Daoy (cell line): ENCODE measurements at regions not wholly inside any gene's neighbourhood (a gene's known extent, or its start where the extent isn't known, plus 50 kb on each side); places are given as distances from the start of the nearest gene placed in this dataset.
"Not testable (repeated sequence)": the region's sequence is repeated elsewhere in the genome, so short reads cannot be mapped to it uniquely, and the experiment has no call there.

Experiments used
- DNase-seq: peaks from one replicate; pipeline ENCODE4 v3.0.0-alpha.2; 2015; ENCODE audit warnings: low read depth

DNA sequence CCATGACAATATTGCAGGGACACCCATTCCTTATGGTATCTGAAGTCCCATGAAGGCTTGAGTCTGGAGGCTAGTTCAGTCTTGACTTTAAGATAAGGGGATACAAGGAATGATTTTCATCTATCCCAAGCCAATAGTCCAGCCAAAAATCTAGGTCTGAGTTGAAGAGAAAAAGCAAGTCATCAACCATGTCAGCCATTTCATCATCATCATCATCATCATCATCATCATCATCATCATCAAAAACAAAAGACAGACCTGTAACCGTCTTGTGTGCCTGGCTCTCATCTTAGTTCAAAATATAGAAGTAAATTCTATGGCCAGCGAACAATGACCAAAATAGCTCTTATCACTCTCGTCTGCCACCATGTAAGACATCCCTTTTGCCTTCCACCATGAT lies 59.5 kb upstream of the FAM90A26 start:
- not testable (repeated sequence) for DNase-seq

- not testable (repeated sequence) for DNase-seq
Measured at GRCh38 chr4:9103148-9103524, 67.1 kb upstream of the FAM90A26 start.

DNA sequence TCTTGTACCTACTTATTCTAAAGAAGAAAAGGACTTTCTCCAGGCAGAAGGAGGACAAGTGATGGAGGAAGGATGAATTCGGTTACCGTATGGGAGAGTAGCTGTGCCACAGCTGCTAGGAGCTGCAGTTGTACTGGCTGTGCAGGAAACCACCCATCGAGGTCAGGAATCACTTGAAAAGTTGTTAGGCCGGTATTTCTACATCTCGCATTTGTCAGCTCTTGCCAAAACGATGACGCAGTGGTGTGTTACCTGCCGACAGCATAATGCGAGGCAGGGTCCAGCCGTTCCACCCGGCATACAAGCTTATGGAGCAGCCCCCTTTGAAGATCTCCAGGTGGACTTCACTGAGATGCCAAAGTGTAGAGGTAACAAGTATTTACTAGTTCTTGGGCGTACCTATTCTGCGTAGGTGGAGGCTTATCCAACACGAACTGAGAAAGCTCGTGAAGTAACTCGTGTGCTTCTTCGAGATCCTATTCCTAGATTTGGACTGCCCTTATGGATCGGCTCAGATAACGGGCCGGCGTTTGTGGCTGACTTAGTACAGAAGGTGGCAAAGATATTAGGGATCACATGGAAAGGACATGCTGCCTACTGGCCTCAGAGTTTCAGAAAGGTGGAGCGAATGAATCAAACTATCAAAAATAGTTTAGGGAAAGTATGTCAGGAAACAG lies 67.6 kb upstream of the FAM90A26 start:
- DNase-seq = not testable (repeated sequence)

GRCh38 chr4:9096330-9096729 lies 73.9 kb upstream of the FAM90A26 start:
- not testable (repeated sequence) for DNase-seq

DNA sequence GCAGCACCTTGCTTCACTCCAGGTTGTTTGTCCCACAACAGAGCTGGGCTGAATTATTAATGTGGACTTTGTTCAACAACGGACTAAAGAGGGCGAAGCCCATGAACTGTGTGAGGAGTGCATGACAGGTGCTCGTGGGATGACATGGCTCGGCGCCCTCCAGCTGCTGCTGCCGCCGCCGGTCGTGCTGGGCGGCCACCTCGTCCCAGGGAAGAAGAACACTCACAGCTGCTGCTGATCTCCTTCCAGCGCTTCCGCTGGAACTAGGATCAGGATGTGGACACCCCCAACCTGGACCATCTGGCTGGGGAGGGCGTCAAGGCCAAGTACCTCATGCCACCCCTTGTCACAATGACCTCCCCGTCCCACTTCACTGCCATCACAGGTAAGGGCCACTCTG lies 91.4 kb upstream of the FAM90A26 start:
- DNase-seq = not testable (repeated sequence)

- DNase-seq = not testable (repeated sequence)
Measured at GRCh38 chr4:9076974-9077373, 93.2 kb upstream of the FAM90A26 start.

- DNase-seq = not testable (repeated sequence)
Measured at GRCh38 chr4:9076486-9076885, 93.7 kb upstream of the FAM90A26 start.

- DNase-seq = not testable (repeated sequence)
Measured at GRCh38 chr4:9073371-9073770, 96.8 kb upstream of the FAM90A26 start.

- DNase-seq = not testable (repeated sequence)
Measured at GRCh38 chr4:9072521-9073220, 97.5 kb upstream of the FAM90A26 start.

DNA sequence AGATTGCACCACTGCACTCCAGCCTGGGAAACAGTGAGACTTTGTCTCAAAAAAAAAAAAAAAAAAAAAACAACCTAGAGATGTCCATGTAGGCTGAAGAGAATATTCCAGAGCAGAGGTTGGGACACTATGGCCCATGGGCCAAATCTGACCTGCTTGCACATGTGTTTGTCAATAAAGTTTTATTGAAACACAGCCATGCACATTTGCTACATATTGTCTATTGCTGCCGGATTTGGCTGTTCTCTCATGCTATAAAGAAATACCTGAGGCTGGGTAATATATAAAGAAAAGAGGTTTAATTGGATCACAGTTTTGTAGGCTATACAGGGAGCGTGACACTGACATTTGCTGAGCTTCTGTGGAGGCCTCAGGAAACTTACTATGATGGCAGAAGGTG lies 102.3 kb upstream of the FAM90A26 start:
- DNase-seq = not testable (repeated sequence)

- DNase-seq = not testable (repeated sequence)
Measured at GRCh38 chr4:9063612-9064011, 106.6 kb upstream of the FAM90A26 start.

DNA sequence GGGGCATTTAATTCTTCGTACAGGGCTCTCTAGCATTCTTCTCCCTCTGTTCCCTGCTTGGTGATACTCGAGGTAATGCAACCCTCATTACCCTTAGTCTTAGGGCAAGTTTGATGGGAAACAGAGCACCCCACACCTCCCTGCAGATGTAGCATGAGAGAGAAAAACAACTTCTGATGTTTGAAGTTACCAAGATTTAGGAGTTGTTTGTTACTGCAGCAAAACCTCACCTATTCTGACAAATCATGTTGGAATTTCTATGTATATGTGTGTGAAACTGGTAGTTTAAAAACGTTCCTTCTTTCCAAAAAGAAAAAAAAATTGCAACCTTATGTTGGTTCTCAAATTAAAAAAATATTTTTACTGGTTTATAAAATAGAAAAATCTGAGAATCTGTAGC lies 145.3 kb upstream of the FAM90A26 start:
- not testable (repeated sequence) for DNase-seq

DNA sequence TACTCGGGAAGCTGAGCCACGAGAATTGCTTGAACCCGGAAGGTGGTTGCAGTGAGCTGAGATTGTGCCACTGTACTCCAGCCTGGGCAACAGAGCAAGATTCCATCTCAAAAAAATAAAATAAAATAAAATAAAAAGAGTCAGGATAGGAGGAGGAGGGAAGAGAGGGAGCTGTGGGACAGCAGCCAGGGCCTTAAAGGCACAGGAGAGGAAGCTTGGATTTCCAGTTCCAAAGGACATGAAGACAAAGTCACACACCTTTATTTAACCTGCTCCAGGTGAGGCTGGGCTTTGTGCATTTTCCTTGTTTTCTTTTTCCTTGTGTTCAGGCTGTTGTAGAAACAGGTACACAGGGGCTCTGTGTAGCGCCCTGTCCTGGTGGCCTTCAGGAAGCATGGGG lies 138.2 kb upstream of the HMX1 start:
- DNase-seq = not testable (repeated sequence)

DNA sequence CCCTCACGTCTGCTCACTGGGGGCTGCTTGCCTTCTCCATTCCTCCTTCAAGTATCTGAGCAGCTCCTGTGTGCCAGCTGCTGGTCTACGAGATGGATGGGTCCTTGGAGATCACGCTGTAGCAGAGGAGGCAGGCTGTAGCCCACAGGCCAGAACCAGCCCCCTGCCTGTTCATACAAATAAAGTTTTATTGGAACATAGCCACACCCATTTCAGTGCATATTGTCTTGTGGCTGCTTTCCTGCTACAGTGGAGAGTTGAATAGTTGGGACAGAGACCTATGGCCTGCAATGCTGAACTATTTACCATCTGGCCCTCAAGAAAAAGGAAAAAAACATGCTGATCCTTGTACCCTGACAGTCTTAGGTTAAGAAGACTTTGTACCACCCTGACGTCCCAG lies 136.8 kb upstream of the HMX1 start:
- DNase-seq = not testable (repeated sequence)

DNA sequence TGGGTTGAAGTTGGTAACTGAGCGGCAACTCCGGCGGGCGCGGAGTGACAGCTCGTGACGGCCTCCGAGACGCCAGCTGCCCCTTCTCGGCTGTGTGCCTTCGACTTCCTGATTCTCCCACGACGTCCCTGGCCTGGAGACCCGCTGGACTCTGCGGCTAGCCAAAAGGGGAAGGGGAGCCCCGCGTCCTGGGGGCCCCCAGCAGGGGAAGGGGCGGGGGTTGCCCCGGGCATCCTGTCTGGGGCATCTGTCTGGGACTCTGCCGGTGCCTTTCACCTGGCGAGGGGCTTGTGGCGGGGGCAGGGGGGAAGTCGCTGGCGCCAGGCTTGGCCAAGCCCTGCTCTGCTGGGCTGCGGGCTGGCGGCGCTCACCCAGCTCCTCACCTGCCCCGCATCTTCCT lies 129.5 kb upstream of the HMX1 start:
- DNase-seq = not testable (repeated sequence)

- peak; percentile 70 for DNase-seq
Measured at GRCh38 chr4:9000505-9001001, 128.9 kb upstream of the HMX1 start.

DNA sequence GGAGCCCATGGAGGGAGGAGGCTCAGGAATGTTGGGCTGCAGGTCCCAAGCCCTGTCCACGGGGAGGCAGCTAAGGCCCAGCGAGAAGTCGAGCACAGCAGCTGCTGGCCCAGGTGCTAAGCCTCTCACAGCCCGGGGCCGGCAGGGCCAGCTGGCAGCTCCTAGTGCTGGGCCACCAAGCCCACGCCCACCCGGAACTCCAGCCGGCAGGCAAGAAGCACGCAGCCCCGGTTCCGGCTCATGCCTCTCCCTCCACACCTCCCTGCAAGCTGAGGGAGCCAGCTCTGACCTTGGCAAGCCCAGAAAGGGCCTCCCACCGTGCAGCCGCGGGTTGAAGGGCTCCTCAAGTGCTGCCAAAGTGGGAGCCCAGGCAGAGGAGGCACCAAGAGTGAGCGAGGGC lies 121.3 kb upstream of the HMX1 start:
- DNase-seq = not testable (repeated sequence)

DNA sequence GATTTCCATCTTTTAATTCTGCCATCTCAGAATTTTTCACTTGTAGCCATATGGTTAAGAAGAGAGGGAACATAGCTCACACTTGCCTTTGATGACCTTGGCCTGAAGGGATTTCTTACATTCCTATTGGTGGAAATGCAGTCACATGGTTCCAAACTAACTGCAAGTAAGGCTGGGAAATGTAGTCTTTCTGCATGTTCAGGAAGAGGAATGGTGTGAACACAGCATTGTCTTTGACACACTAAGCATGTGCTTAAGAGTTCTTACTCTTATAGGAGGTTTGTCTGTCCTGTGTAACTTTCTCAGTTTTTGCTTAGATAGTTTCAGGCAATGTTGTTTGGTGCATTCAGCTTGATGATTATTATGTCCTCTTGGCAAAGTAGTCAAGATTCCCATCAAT lies 119.8 kb upstream of the HMX1 start:
- not testable (repeated sequence) for DNase-seq

DNA sequence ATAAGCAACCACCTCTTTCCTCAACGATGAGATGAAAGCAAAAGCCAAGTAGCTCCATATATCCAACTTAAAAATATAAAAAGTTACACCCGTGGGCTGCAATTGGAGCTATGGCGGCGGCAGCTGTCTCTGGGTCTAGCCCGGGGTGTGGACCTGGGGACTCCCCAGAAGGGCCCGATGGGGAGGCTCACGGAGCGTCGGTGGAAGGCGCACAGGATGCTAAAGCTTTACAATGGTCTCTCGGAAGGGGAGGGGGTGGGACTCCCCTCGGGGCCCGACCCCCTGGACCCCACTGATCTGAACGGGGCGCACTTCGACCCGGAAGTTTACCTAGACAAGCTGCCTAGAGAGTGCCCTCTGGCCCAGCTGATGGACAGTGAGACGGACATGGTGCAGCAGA lies 118.7 kb upstream of the HMX1 start:
- not testable (repeated sequence) for DNase-seq

DNA sequence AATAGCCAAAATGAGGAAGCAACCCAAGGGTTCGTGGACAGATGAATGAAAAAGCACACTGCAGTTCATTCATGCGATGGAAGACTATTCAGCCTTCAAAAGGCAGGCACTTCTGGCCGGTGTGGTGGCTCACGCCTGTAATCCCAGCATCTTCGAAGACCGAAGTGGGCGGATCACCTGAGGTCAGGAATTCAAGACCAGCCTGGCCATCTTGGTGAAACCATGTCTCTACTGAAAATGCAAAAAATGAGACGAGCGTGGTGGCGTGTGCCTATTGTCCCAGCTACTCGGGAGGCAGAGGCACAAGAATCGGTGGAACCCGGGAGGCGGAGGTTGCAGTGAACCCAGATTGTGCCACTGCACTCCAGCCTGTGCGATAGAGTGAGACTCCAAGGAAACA lies 114.1 kb upstream of the HMX1 start:
- DNase-seq = not testable (repeated sequence)

DNA sequence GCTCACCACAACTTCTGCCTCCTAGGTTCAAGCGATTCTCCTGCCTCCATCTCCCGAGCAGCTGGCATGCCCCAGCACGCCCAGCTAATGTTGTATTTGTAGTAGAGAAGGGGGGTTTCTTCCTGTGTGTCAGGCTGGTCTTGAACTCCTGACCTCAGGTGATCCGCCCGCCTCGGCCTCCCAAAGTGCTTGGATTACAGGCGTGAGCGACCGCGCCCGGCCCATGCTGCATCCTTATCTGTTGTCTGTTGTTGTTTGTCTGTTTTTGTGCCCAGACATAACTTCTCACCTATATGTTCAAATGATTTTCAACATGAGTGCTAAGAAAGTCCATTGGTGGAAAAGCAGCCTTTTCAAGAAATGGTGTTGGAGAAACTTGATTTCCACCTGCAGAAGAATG lies 113.0 kb upstream of the HMX1 start:
- DNase-seq = not testable (repeated sequence)

GRCh38 chr4:8983921-8984320 lies 112.3 kb upstream of the HMX1 start:
- DNase-seq = peak; percentile 45

- peak; percentile 66 for DNase-seq
Measured at GRCh38 chr4:8976466-8977128, 105.0 kb upstream of the HMX1 start.
